ENCODE measurements at regions not wholly inside any gene's neighbourhood (a gene's known extent, or its start where the extent isn't known, plus 50 kb on each side); places are given as distances from the start of the nearest gene placed in this dataset.

- TF ChIP-seq SNAPC4 (CRISPR knock-in tag; IDR thresholded peaks at IDR 0.05) (no peak), HNF4A (CRISPR knock-in tag; IDR thresholded peaks at IDR 0.05) (no peak), ISX (CRISPR knock-in tag; conservative IDR thresholded peaks at IDR 0.05) (no peak), POGK (CRISPR knock-in tag; conservative IDR thresholded peaks at IDR 0.05) (no peak), DNMT1 (CRISPR knock-in tag; IDR thresholded peaks at IDR 0.05) (no peak)
Measured at GRCh38 chr1:104699433-104699832, 949.7 kb downstream of the AMY1C start (continued).

GRCh38 chr1:104702731-104703130 lies 953.0 kb downstream of the AMY1C start:
- no peaks in the 10 kb centered on the region for H3K79me2 ChIP-seq (ENCODE audit: insufficient read depth, low read length)
- H2AFZ ChIP-seq (ENCODE audit: low read length), result no peak overlapping the region
- no peak overlapping the region for H3K27ac ChIP-seq (ENCODE audit: extremely low read length, insufficient read depth, low read length)
- no peaks in the 10 kb centered on the region; a peak in 1 of 5 replicates for H3K27me3 ChIP-seq (ENCODE audit: control insufficient read depth in 1 of 2, insufficient read depth in 2 of 2, low read length in 2 of 2)
- H3K9me3 ChIP-seq (ENCODE audit: low read length), result no peaks in the 10 kb centered on the region
- ChIA-PET POLR2A (no interaction called here), CTCF (ENCODE audit: low intra/inter-chr PET ratio, low total read pairs) (no interaction called here)
- no peak overlapping the region for H3K9ac ChIP-seq (ENCODE audit: insufficient read depth, low read depth, low read length)
- no peaks in the 10 kb centered on the region for H3K36me3 ChIP-seq (replicated peaks in 1 of 2; ENCODE audit: control insufficient read depth in 1 of 2, insufficient read depth in 2 of 2, low read length in 2 of 2)
- no peak for FAIRE-seq
- in situ Hi-C loops (cut with HindIII; ENCODE audit: extremely low pct_ligation_motif_present, low pct_unique_long_range_greater_than_20kb) (no loop called here), intact Hi-C loops (cut with micrococcal nuclease; ENCODE audit: unreplicated experiment) (no loop called here)
- no peaks in the 10 kb centered on the region for H4K20me1 ChIP-seq (ENCODE audit: insufficient read depth, low read length)
- no peak overlapping the region for H3K4me2 ChIP-seq (ENCODE audit: low read depth, low read length)
- H3K4me3 ChIP-seq (replicated peaks in 1 of 3; ENCODE audit: insufficient read depth in 1 of 3, low read depth in 2 of 3, low read length in 3 of 3), result no peak overlapping the region
- BruUV-seq (replicated peaks), result no TSS peak
- WGBS (ENCODE audit: low lambda C conversion rate), result 2% methylated on average over 2 of the region's 2 CpGs
- no peak for ATAC-seq
- DNase-seq (ENCODE audit: low spot score), result no peak
- no peaks in the 10 kb centered on the region for H3K4me1 ChIP-seq (ENCODE audit: insufficient read depth, low read length)
- TF ChIP-seq THAP9 (CRISPR knock-in tag; IDR thresholded peaks at IDR 0.05; ENCODE audit: borderline replicate concordance) (no peak), ZNF383 (CRISPR knock-in tag; IDR thresholded peaks at IDR 0.05; ENCODE audit: borderline replicate concordance) (no peak), TBL1XR1 (IDR thresholded peaks at IDR 0.05; ENCODE audit: borderline replicate concordance, low read length, partially characterized antibody) (no peak), ZNF260 (CRISPR knock-in tag; IDR thresholded peaks at IDR 0.05; ENCODE audit: borderline replicate concordance, low read depth) (no peak), ONECUT2 (CRISPR knock-in tag; IDR thresholded peaks at IDR 0.05) (no peak), ZSCAN20 (CRISPR knock-in tag; IDR thresholded peaks at IDR 0.05; ENCODE audit: borderline replicate concordance) (no peak)
